ENCODE measurements at regions not wholly inside any gene's neighbourhood (a gene's known extent, or its start where the extent isn't known, plus 50 kb on each side); places are given as distances from the start of the nearest gene placed in this dataset.

DNA sequence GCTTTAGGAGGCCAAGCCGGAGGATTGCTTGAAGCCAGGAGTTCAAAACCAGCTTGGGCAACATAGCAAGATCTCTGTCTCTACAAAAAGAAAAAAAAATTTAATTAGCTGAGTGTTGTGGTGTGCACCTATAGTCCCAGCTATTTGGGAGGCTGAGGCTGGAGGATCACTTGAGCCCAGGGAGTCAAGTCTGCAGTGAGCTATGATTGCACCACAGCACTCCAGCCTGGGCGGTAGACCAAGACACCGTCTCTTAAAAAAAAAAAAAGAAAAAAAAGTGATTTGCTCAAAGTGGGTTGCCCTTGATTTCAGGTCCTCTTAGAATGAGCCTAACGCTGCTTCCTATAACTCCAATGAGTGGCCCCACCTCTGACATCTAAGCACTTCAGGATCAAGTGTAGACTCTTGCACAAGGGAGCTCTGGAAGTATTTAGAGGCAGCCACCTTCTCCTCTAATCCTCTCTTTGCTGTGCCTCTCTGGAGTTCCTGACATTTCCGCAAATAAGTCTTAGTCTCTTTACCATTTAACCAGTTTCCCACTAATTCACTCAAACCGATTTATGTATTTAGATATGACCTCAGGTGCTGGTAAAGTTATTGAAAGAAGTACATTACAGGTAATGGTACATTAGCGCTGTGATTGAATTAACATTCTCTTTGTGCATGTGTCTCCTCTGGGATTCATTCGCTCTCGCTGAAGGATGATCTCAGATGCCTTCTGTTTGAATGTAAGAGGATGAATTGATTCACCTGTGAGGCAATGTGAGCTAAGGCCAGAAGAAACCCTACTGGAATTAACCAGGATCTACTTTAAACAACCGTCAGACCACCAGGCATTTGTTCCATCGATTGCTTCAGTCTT, 60.8 kb upstream of the CELF2 start:
- DNase-seq (ENCODE audit: low read depth), result no peak

DNA sequence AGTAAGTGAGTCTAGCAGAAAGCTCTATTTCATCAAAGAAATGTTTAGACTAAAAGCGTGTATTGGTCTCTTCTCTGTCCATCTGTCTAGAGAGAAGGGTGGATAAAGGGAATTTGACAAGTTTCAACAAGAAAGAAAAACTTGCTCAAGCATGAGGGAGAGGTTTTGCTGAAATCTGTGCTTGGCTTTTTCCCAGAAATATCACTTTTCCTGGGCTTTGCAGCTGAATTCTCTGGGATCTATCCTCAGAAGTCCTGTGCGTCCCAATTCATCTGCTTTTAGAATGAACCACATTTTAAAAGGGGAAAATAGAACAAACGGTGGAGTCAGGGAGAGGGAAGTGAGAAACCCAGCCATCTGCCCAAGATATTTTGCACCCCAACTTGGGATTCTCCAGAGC, 59.6 kb upstream of the CELF2 start:
- DNase-seq (ENCODE audit: low read depth), result no peak

DNA sequence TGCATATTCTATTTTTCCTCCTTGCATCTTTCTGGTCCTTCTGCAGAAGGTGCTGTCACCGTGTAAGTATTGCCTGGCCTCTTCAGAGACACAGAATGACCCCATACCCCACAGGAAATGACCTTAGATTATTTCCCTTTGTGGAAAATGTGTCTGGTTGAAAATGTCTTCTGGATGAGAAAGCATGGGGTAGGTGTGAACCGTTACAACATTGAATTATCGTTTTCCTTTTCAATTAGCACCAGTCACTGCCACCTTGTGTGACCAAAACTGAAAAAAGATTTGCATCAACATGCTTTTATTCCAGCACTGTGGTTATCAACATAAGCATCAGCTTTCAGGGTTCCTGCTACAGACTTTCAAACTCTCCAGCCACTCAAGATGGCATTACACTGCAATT, 58.0 kb upstream of the CELF2 start:
- DNase-seq (ENCODE audit: low read depth), result no peak

- no peak for DNase-seq (ENCODE audit: low read depth)
Measured at GRCh38 chr10:10960534-10960933, 57.1 kb upstream of the CELF2 start.

GRCh38 chr10:10961072-10961471, 56.6 kb upstream of the CELF2 start:
- DNase-seq (ENCODE audit: low read depth), result no peak

GRCh38 chr10:10967029-10967428, 50.6 kb upstream of the CELF2 start:
- DNase-seq (ENCODE audit: low read depth), result no peak

GRCh38 chr10:10967581-10968256, 50.0 kb upstream of the CELF2 start:
- DNase-seq (ENCODE audit: low read depth), result no peak

Data from stimulated activated CD8-positive, alpha-beta memory T cell treated with anti-CD3 and anti-CD28 coated beads, Interleukin-15, amount 100 ng/mL, for 24 hours (primary cell).